ENCODE measurements at regions not wholly inside any gene's neighbourhood (a gene's known extent, or its start where the extent isn't known, plus 50 kb on each side); places are given as distances from the start of the nearest gene placed in this dataset.

GRCh38 chr3:74059301-74059922, 434.7 kb upstream of the PDZRN3 start:
- no peak for TF ChIP-seq CTCF (IDR thresholded peaks at IDR 0.05; ENCODE audit: low read depth, low read length, missing control alignments)
- no peak for DNase-seq (ENCODE audit: low read depth)
- in situ Hi-C loops (cut with HindIII; ENCODE audit: low sequenced_read_pairs): no loop called here
- H3K4me3 ChIP-seq (ENCODE audit: low read depth, low read length): no peak overlapping the region

- in situ Hi-C loops (cut with HindIII; ENCODE audit: low sequenced_read_pairs): no loop called here
- no peak for TF ChIP-seq CTCF (IDR thresholded peaks at IDR 0.05; ENCODE audit: low read depth, low read length, missing control alignments)
Observed at GRCh38 chr3:74057169-74057568, 432.4 kb upstream of the PDZRN3 start.

DNA sequence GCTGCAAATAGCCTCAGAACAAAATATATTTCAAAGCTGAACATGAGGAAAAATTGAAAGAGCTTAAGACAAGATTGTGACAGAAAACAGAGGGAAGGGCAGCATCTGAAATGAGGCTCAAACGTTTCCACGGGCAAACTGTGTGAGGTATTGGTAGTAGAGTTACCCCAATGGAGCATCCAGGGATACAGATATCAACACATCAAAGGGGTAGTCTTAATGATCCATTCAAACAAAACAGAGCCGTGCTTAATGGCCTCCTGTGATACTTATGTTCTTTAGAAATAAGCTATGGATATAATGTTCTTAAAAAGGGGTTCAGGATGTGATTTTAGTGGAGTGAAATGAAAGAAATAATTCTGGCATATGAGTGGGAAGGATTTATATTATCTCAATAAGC, 430.3 kb upstream of the PDZRN3 start:
- no peak for TF ChIP-seq CTCF (IDR thresholded peaks at IDR 0.05; ENCODE audit: low read depth, low read length, missing control alignments)
- in situ Hi-C loops (cut with HindIII; ENCODE audit: low sequenced_read_pairs): no loop called here
- no peak overlapping the region for H3K4me3 ChIP-seq (ENCODE audit: low read depth, low read length)
- no peak for DNase-seq (ENCODE audit: low read depth)

More at GRCh38 chr3:74057169-74057568, 432.4 kb upstream of the PDZRN3 start:
- DNase-seq (ENCODE audit: low read depth): no peak
- no peak overlapping the region for H3K4me3 ChIP-seq (ENCODE audit: low read depth, low read length)

- TF ChIP-seq CTCF (IDR thresholded peaks at IDR 0.05; ENCODE audit: low read depth, low read length, missing control alignments): no peak
- in situ Hi-C loops (cut with HindIII; ENCODE audit: low sequenced_read_pairs): no loop called here
- no peak overlapping the region for H3K4me3 ChIP-seq (ENCODE audit: low read depth, low read length)
- DNase-seq (ENCODE audit: low read depth): no peak
Observed at GRCh38 chr3:74054566-74054965, 429.8 kb upstream of the PDZRN3 start.

DNA sequence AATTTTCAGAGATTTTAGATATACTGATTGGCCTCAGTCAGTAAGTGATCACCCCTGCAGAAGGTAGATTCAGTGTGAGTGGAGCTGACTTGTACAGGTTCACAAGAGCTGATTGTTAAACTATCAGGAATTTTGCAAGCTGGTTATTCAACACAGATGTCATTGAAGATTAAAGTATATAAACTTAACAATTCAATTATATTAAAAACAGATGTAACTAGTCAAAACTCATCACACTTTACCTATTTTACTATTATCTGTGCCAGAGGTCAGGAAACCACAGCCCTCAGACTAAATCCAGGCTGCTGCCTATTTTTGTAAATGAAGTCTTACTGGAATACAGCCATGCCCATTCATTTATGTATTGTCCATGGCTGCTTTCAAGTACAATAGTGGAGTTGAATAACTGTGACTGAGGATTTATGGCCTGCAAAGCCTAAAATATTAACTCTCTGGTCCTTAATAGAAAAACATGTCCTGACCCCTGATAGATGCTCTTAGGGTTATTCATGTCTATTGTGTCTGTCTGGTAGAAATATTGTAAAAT, 429.3 kb upstream of the PDZRN3 start:
- no peak for TF ChIP-seq CTCF (IDR thresholded peaks at IDR 0.05; ENCODE audit: low read depth, low read length, missing control alignments)
- H3K4me3 ChIP-seq (ENCODE audit: low read depth, low read length): no peak overlapping the region
- in situ Hi-C loops (cut with HindIII; ENCODE audit: low sequenced_read_pairs): no loop called here
- DNase-seq (ENCODE audit: low read depth): no peak

- no peak for TF ChIP-seq CTCF (IDR thresholded peaks at IDR 0.05; ENCODE audit: low read depth, low read length, missing control alignments)
- in situ Hi-C loops (cut with HindIII; ENCODE audit: low sequenced_read_pairs): no loop called here
- no peak for DNase-seq (ENCODE audit: low read depth)
- no peak overlapping the region for H3K4me3 ChIP-seq (ENCODE audit: low read depth, low read length)
Observed at GRCh38 chr3:74049444-74049843, 424.7 kb upstream of the PDZRN3 start.

All from astrocyte of the cerebellum (primary cell).